GM19351 (cell line): ENCODE measurements at regions not wholly inside any gene's neighbourhood (a gene's known extent, or its start where the extent isn't known, plus 50 kb on each side); places are given as distances from the start of the nearest gene placed in this dataset.
"Not testable (repeated sequence)": the region's sequence is repeated elsewhere in the genome, so short reads cannot be mapped to it uniquely, and the experiment has no call there.

Experiments
- ATAC-seq: cut with Tn5 transposase; IDR thresholded peaks from one replicate; pipeline ENCODE4 v1.9.1; 2021; ENCODE audit warnings: mild to moderate bottlenecking, moderate library complexity; ENCODE audit not compliant: unreplicated experiment

DNA sequence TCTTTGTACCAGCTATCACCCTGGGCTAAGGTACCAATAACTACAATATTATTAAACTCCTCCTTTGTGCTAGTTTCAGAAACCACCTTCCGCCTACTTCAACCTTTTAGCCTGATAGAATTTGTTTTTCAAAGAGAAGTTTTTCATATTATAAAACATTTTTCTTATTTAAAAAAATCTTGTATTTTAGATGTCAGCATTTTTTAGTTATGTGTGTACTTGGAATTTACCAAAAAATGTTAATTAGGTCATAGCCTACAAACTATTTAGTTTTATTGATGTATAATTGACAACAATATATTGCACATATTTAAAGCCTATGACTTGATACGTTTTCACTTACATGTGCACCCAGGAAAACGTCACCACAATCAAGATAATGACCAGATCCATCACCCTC lies 1097.6 kb downstream of the JRKL start:
- no peak for ATAC-seq

DNA sequence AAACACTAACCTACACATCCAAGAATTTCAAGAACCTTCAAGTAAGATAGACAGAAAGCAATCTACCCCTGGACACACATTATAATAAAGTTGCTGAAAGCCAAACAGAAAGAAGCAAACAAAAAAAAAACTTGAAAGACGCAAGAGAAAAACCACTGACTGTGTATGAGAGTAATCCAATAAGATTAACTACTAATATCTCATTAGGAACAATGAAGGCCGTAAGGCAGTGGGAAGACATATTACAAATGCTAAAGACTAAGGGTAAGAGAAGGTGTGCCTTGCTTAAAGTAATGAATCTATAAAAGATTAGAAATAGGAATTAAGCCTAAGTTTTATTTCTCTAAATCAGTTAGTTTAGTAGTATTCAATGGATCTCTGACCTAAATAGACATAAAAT lies 1109.1 kb downstream of the JRKL start:
- no peak for ATAC-seq

DNA sequence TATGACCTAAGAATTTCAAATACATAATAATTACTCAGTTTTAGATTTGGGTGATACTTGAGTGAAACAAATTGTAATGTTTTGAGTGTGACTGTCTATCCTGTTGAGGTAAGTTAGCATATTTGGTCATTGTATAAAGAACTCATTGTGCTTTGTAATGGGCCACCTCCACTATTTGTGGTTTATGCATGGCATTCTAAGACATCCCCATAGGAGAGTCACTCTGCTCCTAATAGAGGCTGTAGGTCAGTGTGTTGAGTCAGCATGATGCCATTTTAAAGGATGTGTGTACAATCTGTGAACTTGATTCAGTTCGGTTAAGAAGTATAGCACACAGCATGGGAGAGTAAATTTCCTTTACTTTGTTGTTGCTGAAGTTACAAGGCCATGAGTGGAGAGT lies 1112.4 kb downstream of the JRKL start:
- ATAC-seq, result no peak

DNA sequence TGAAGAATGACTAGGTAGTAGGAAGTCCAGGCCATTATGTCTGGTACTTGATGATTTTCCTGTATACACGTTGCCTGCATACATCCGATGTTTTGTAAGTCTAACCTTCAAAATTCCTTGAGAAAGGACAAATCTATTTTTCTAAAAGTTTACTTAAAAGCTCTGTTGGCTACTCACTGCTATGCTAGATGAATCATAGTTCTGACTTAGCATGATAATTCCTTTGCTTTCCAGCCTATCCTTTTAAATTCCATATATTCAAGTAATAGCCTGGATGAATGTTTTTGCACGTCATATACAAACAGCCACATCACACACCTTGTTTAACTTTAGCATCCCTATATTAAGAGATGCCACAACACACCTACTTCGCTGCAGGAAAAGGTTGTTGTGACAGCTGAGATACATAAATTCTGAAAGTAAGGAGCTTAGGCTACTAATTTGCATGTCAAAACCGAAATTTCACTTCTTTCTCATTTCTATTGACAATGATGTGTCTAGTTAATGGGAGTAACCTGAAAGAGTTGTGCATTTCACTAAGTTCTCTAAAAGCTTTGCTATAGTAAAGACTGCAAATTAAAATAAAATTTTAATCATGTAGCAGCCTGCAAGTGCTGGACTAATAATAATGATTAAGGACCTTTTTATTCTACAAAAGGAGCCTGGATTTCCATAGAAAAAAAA lies 1116.4 kb downstream of the JRKL start:
- no peak for ATAC-seq

DNA sequence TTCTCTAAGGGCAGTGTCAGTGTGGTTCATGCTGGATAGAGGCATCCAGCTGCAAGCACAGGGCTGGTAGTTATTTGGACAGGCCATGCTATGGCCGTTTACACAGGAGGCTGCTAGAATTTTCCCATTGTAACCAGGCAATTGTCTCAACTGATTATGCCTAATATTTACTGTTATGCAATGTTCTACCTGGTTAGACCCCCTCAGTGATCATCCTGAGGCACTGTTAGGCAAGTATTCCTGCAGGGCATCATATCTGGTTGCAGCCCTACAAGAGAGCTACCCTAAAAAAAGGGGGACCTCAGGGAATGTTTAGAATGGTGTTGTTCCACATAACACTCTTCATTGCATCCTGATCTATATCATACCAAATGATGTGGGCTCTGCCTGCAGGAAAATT lies 1124.6 kb downstream of the JRKL start:
- no peak for ATAC-seq

DNA sequence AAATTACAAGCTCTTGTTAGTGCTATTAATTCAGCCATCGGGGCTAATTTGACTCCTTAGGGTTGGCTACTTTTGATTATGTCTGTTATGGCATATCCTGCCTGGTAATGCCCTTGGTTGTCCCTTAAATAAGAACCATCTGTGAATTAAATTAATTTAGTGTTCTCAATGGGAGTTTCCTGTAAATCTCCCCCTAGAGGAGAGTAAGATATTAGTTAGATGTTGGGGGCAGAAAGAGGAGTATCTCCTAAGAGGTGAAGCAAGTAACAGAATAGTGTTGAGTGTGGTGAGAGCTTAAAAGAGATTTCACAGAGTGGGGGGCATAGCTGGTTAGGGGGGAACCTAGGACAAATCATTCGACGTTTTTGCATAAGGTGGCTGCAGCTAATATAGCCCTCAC lies 1126.9 kb downstream of the JRKL start:
- ATAC-seq, result no peak

DNA sequence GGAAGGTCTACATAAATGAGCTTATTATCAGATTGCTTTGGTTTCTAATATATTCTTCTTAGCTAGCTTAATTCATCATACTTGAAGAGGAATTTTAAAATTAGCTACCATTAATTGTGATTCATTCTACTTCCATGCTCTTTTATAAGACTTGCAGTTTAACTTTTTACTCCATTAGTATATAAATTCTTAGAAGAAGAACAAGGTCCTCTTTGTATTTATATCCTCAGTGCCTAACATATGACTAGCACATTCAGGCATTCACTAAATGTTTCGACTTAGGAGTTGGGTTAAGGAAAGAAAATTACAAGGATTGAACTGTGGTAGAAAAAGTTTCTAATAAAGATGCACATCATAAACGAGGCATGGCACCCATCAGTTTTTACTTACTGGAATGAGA lies 1135.5 kb downstream of the JRKL start:
- ATAC-seq, result no peak

DNA sequence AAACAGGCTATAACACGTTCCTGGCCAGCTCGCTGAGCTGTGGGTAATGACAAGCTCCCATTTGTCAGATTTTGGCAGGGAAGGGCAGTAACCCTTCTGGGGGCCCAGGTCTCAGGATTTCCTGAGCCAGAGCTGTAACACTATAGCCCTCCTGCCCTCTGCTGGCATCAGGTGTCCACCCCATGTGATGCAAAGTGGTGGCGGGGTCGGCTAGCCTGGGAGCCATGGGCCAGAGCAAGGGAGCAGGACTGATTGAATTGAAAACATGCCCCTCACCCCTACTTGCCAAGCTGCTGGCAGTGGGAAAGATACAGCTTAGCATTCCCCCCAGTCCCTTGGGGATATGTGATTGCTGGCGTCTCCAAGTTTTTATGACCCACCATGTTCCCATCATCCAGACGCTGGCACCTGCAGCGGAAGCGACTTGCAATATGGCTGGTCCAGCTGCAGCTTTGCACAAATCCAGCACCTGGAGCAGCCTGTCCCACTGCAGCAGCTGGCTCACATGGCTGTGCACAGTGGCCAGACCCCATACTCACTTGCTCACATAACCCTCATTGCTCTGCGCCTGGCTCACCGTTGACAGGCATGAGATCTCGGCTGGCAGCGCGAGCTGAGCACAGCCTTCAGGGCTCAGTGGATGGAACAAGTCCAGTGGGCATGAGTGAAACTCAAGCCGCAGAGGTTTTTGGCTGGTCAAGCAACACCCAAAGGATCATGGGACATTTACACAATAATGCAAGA lies 1147.8 kb downstream of the JRKL start:
- ATAC-seq, result no peak

DNA sequence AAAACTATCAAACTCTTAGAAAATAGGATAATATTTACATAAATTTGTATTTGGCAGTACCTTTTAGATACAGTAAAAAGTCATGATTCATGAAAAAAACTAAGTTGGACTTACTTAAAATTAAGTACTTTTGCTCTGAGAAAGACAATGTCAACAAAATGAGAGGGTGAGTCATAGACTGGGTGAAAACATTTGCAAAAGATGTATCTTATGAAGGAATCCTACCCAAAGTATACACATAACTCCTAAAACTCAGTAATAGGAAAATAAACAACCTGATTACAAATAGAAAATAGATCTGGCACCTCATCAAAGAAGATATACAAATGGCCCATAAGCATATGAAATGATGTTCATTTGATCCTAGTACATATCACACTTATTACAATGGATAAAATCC lies 1154.6 kb downstream of the JRKL start:
- ATAC-seq, result no peak

DNA sequence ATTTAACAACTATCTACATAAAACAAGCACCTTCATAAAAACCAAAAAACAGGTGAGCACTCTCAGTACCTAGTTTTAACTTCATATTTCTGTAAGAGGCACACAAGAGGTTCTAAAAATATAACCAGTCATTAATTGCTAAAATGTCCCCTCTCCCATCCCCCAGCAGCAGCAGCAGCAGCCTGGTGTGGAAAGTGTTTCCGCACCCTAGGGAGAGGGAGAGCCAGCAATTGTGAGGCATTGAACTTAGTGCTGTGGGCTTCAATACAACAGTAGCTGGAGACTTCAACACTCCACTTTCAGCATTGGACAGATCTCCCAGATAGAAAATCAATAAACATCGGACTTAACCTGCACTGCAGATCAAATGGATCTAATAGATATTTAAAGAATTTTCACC lies 1158.5 kb downstream of the JRKL start:
- no peak for ATAC-seq

DNA sequence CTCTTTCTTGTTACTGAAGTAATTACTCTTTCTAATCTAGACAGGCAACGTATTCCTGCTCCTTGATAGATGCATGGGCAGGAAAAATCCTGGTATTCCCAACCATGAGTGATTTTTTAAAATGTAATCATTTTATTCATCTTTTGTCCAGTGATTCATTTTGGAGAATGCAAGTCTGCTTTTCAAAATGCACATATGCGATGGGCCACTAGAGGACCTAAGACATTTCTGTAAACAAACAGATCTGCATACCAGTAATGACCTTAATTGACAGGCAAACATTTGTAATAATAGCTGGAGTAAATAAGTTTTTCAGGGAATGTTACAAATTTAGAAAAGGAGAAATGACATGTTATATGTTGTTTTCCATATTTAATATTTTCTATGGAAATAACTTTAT lies 1167.6 kb downstream of the JRKL start:
- no peak for ATAC-seq

DNA sequence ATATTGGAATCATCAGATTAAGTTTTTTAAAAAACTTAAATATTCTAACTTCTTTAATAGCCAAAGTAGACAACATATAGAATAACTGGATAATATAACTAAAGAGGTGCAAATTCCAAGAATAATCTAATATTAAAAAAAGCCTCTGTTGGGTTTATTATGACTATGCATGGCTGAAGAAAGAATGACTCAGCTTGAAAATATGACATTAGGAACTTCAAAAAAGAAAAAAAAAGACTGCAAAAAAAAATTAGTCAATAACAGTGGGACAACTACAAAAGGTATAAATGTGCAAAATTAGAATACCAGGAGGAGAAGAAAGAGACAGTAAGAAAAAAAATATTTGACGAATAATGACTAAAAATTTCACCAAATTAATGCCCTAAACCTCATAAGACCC lies 1178.0 kb downstream of the JRKL start:
- ATAC-seq, result no peak

DNA sequence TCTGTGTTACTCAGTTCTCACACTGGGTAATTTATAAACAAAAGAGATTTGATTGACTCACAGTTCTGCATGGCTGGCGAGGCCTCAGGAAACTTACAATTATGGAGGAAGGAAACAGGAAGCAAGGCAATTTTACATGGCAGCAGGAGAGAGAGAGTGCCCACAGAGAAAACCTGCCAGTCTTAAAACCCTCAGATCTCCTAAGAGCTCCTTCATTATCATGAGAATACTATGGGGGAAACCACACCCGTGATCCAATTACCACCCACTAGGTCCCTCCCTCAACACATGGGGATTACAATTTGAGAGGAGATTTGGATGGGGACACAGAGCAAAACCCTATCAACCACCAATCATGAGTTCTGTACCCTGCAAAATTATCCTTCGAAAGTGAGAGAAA lies 1180.8 kb downstream of the JRKL start:
- no peak for ATAC-seq

DNA sequence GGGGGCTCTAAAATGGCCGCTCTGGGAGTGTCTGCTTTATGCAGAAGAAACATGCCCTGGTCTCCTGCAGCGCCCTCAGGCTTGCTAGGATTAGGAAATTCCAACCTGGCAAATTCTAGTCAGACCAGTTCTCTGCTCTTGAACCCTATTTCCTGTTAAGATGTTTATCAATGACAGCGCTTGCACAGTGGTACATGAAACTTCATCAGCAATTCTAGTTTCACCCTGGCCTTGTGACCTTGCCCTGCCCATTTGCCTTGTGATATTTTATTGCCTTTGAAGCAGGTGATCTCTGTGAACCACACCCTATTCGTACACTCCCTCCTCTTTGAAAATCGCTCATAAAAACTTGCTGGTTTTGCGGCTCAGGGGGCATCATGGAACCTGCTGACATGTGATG lies 1184.0 kb downstream of the JRKL start:
- not testable (repeated sequence) for ATAC-seq

DNA sequence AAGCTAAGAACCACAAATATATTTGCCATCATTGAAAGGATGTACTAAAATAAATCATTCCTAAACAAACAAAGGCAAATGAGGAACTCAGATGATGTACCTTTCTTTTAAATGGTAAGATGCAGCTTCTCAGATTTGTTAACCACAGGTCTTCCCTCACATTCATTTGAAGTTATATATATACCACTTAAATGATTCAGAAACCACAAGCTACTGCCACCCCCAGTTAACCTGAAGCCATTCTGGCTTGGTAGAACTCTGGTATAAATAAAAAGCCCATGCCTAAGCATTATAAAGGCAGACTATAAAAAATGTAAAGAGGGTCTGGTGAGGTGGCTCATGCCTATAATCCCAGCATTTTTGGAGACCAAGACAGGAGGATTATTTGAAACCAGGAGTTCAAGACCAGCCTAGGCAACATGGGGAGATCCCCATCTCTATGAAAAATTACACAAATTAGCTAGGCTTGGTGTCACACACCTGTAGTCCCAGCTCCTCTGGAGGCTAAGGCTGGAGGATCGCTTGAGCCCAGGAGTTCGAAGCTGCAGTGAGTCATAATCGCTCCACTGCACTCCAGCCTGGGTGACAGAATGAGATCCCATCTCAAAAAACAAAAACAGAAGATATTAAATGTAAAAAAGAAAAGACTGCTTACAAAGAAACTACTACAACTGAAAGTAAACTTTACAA lies 1185.3 kb downstream of the JRKL start:
- no peak for ATAC-seq

DNA sequence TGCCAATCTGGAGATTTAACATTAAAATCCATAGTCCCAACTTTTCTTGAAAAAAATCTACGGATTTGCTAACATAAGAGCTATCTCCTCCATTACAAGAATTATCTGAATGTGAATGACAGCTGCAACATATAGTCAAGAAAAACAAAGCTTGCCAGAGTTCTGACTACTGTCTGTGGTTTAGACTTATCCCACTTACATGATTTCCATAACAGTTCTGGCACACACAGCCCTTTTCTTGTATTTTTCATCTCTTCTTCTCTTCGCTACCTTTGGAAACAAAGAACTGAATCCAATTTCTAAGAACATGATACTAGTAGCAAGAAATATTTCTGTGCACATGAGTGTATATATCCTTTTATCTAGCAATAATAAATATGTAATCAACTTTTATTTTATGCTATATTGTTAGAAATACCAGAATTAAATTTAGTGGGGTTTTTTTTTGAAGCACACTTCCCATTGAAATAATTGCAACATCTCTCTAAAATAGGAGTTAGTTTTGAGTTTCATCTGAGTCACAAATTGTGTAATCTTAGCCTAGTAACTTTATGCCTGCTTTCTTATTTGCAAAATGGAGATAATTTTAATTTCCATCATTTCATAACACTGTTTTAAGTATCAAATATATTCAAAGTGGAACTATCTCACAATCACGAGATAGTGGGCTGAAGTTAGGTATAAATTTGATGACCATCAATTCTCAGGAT lies 1217.6 kb downstream of the JRKL start:
- ATAC-seq, result no peak

DNA sequence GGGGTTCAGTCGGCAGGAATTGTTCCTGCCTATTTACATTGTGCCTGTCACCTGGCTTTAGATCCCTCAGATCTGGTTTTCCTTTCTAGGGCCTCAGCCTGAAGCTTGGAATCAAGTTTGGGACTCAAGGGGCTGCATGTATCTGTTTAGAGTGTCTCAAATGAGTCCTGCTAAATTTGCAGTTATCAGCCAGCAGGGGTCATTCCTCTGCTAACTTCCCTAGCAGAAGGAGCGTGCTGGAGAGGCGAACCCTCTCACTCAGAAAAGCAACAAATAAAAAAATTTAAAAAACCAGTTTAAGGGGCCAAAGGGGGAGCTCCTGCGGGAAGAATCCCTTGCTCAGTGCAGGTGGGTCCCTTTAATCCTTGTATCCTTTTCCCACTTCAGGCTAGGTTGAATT lies 1220.2 kb downstream of the JRKL start:
- ATAC-seq, result no peak

DNA sequence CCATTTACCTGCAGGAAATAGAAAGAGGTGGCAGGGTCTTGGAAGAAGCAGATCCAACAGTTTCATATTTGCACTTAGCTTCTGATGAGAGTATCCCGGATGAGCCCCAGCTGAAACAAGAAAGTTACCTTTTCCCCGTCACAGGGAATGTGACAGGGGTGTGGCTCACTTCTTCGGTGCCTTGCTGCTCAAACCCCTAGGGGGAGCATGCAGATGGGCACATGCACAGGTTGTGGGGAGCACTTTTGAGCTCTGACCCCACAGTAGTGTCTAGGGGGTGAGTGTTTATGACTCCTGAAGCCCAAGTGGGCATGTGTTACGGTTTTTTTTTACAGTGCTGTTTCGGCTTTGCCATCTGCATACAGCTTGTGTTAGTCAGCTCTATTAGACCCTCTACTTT lies 1221.0 kb downstream of the JRKL start:
- no peak for ATAC-seq

DNA sequence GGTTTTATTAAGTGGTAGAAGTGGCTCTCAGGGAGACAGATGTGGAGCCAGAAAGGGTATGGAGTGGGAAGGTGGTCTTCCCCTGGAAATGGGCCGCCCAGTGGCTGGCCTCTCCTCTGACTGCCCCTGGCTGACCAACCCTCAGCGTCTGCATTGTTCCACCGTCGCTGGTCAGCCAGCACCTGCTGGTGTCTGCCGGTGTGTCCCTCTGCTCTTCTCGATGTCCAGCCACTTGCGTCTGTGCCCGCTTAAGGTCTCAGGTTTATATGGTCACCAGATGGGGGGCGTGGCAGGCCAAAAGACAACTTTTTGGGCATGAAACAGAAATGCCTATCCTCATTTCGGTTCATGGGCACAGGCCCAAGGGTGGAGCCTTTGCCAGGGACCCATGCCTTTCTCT lies 1221.5 kb downstream of the JRKL start:
- no peak for ATAC-seq

DNA sequence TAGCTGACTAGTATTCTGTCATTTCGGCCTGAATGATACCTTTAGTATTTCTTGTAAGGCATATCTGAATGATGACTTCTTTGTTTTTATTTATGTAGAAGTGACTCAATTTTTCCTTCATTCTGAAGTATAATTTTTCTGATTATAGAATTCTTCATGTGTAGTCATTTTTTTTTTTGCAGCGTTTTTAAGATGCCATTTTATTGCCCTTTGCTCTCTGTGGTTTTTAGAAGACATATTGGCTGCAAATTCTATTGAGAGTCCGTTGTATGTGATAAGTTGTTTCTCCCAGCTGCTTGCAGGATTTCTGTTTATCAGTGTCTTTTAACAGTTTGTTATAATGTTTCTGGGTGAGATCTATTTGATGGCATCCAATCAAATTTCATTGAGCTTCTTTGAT lies 1224.8 kb downstream of the JRKL start:
- no peak for ATAC-seq

DNA sequence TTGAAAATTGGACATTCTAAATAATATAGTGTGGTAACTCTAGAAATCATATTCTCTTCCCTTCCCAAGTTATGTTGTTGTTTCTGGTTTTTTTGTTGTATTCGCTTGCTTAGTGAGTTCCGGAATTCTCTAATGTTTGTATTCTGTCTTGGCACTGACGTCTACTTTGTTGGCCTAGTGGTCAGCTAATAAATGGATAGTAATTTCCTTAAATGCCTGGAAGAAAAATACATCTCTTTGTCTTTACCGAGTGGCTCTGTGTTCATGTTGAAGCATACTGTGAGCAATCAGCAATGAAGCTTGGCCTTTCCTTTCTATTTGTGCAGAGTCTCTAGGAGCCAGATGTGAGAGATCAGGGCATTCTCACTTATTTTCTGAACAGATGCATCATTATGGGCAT lies 1225.7 kb downstream of the JRKL start:
- ATAC-seq, result no peak

DNA sequence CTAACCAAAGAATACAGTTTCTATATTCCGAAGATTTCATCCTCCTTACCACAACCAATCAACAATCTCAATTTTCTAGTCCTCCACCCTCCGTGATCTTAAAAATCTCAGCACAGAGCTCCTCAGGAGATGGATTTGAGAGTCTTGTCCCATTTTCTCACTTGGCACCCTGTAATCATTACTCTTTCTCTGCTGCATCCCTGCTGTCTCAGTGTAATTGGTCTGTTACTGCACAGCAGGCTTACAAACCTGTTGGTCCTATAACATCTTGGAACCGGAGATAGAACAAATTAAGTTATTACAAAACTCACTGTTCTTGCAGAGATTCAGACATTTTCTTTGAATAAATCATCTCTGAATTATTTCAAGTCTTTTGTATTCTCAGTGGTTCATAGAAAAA lies 1227.2 kb downstream of the JRKL start:
- ATAC-seq, result no peak
